Heart left ventricle (tissue), 13 donors: ENCODE measurements at regions not wholly inside any gene's neighbourhood (a gene's known extent, or its start where the extent isn't known, plus 50 kb on each side); places are given as distances from the start of the nearest gene placed in this dataset.

ENCODE experiments used
- CTCF ChIP-seq, 12 donors: fragments of 200-600 bp; sonication (generic) in 4 of 12; IDR thresholded peaks; one replicate each; pipeline versions ENCODE4 v1.5.0 to v1.8.0; 2018 to 2022; ENCODE audit warnings: antibody characterized with exemption in 12 of 12, mild to moderate bottlenecking in 5 of 12
- POLR2A ChIP-seq, 2 donors: fragments of 450-650 bp; IDR thresholded peaks; one replicate each; pipeline ENCODE4 v1.6.1; 2017; ENCODE audit warnings: antibody characterized with exemption in 2 of 2, mild to moderate bottlenecking in 2 of 2, moderate library complexity in 2 of 2
- donor health status: ischemic (EF 13 %, LVEDD 7.1; RV severe dilation, severe dysfunction).
- donor health status: DM: no; HTN: yes; CAD: no.
- donor health status: DM: no; HTN: no; CAD: no.
- donor health status: ischemic (EF 25% LVEDD 6.9; RV normal size, moderate dysfunction).
- donor health status: ischemic (EF 25% LVEDD 5.7; RV mildly dilated, moderate dysfunction).
- donor health status: ischemic (EF 35%, LVEDD 5.7; RV mildly dilated, moderate dysfunction).
- donor health status: nonischemic (EF 11% LVEDD 7.7; RV severe dilation, severe dysfunction).
- donor health status: DM: yes; HTN: yes; CAD: no.
- donor health status: PGD.
- donor health status: ischemic (EF 29% LVEDD 5.4; RV normal size, mild dysfunction).
- donor health status: nonischemic (EF 23%, LVEDD 6.1; RV moderate dilation, normal function).

- no peak for TF ChIP-seq CTCF (IDR thresholded peaks at IDR 0.05)
- no peak for TF ChIP-seq POLR2A (IDR thresholded peaks at IDR 0.05)
Observed at GRCh38 chr20:60407011-60407771, 449.0 kb downstream of the CDH26 start.
